Tibial nerve (tissue), 3 donors: ENCODE measurements at regions not wholly inside any gene's neighbourhood (a gene's known extent, or its start where the extent isn't known, plus 50 kb on each side); places are given as distances from the start of the nearest gene placed in this dataset.

ENCODE experiments used
- CTCF ChIP-seq, 5 experiments: fragments of 200-600 bp in 3 of 5; fragments of 450-650 bp in 2 of 5; sonication (generic) in 3 of 5; IDR thresholded peaks; one replicate each; pipeline ENCODE4 v1.5.1; 2016 to 2019; ENCODE audit warnings: antibody characterized with exemption in 5 of 5, mild to moderate bottlenecking in 3 of 5, moderate library complexity in 2 of 5
- POLR2A ChIP-seq, 2 donors: fragments of 450-650 bp; IDR thresholded peaks; one replicate each; pipeline ENCODE4 v1.6.1; 2017; ENCODE audit warnings: antibody characterized with exemption in 2 of 2, mild to moderate bottlenecking in 2 of 2, moderate library complexity in 2 of 2

GRCh38 chr3:103644450-103644849 lies 1209.6 kb downstream of the ZPLD1 start:
- TF ChIP-seq CTCF (IDR thresholded peaks at IDR 0.05), result no peak
- no peak for TF ChIP-seq POLR2A (IDR thresholded peaks at IDR 0.05)
